ENCODE measurements at regions not wholly inside any gene's neighbourhood (a gene's known extent, or its start where the extent isn't known, plus 50 kb on each side); places are given as distances from the start of the nearest gene placed in this dataset.

DNA sequence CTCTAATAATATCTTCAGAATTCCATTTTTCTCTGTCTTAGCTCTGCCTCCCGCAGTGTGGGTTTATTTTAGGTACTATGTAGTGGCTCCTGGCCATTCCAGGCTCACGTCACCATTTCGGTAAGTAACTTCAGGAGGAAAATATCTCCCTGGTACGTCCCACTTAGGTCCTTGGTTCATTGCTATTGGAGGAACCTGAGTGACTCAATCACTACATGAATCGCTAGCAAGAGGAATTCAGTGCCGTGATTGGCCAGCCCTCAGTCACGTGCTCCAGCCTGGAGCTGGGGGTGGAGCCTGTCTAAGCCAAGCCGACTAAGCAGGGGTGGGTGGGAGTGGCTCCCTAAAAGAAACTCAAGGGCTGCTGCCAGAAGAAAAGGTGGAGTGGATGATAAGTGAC, 67.3 kb upstream of the E2F3 start:
- POLR2A ChIA-PET (ENCODE audit: unreplicated experiment) = interaction anchor here (0.5 kb wide), 1 partner anchor 70 kb away, joined by 8 read pairs; no protein-coding TSS in a partner anchor
- H3K9me3 ChIP-seq (ENCODE audit: insufficient read depth, low read depth) = no peaks in the 10 kb centered on the region
- peak in 1 of 2 experiments; percentile 19 for DNase-seq

DNA sequence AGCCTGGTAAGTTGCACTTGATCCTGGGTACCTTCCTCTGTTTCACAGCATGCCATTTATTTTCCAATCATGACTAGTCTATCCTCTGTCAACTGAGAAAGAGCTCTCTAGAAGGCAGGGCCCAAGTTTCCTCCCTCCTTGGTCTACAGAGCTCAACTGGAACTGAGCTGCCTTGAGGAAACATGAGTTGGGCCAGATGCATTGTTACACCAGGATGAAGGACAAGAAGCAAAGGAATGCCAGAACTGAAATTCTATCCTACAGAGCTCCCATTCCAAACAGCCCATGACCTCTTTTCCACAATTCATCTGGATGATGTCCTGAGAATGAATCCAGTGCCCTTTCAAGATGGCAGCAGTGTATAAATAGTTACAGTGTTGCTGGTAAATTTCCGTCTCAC, 66.7 kb upstream of the E2F3 start:
- BruUV-seq (replicated peaks) = no TSS peak
- Histone ChIP-seq H3K4me1 (replicated peaks; ENCODE audit: insufficient read depth) (no peaks in the 10 kb centered on the region), H3K79me2 (ENCODE audit: low read depth) (no peaks in the 10 kb centered on the region), H3K27me3 (ENCODE audit: insufficient read depth, low read depth) (peaks cover 9% of the 10 kb centered on the region; the same call in 1 of the 2 replicates), H4K20me1 (ENCODE audit: insufficient read depth) (no peaks in the 10 kb centered on the region), H3K9me2 (ENCODE audit: insufficient read depth) (no peaks in the 10 kb centered on the region), H3K9me3 (ENCODE audit: insufficient read depth, low read depth) (no peaks in the 10 kb centered on the region), H3K4me3 (no peak overlapping the region), H3F3A (ENCODE audit: insufficient read depth, low read depth) (no peaks in the 10 kb centered on the region), H3K4me2 (no peak overlapping the region), H3K27ac (no peak overlapping the region), H3K36me3 (ENCODE audit: low read depth) (no peaks in the 10 kb centered on the region), H2AFZ (no peak overlapping the region)
- TF ChIP-seq, protein P1, sequence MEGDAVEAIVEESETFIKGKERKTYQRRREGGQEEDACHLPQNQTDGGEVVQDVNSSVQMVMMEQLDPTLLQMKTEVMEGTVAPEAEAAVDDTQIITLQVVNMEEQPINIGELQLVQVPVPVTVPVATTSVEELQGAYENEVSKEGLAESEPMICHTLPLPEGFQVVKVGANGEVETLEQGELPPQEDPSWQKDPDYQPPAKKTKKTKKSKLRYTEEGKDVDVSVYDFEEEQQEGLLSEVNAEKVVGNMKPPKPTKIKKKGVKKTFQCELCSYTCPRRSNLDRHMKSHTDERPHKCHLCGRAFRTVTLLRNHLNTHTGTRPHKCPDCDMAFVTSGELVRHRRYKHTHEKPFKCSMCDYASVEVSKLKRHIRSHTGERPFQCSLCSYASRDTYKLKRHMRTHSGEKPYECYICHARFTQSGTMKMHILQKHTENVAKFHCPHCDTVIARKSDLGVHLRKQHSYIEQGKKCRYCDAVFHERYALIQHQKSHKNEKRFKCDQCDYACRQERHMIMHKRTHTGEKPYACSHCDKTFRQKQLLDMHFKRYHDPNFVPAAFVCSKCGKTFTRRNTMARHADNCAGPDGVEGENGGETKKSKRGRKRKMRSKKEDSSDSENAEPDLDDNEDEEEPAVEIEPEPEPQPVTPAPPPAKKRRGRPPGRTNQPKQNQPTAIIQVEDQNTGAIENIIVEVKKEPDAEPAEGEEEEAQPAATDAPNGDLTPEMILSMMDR (conservative IDR thresholded peaks at IDR 0.05) = no peak
- no peak for TF ChIP-seq EZH2 (IDR thresholded peaks at IDR 0.05; ENCODE audit: low read depth)
- ChIA-PET CTCF (no interaction called here), POLR2A (ENCODE audit: unreplicated experiment) (interaction anchor here (0.5 kb wide), 1 partner anchor 70 kb away, joined by 8 read pairs; no protein-coding TSS in a partner anchor)
- no peak for DNase-seq
- intact Hi-C loops (cut with micrococcal nuclease; ENCODE audit: unreplicated experiment) = no loop called here

More for the DNA sequence above, 67.3 kb upstream of the E2F3 start:
- Histone ChIP-seq H3K36me3 (ENCODE audit: low read depth) (no peaks in the 10 kb centered on the region), H3K4me3 (no peak overlapping the region), H3K27ac (no peak overlapping the region), H3K4me1 (replicated peaks; ENCODE audit: insufficient read depth) (no peaks in the 10 kb centered on the region), H4K20me1 (ENCODE audit: insufficient read depth) (no peaks in the 10 kb centered on the region), H2AFZ (no peak overlapping the region), H3K27me3 (ENCODE audit: insufficient read depth, low read depth) (peaks cover 9% of the 10 kb centered on the region; the same call in 1 of the 2 replicates), H3F3A (ENCODE audit: insufficient read depth, low read depth) (no peaks in the 10 kb centered on the region), H3K9me2 (ENCODE audit: insufficient read depth) (no peaks in the 10 kb centered on the region), H3K4me2 (no peak overlapping the region), H3K79me2 (ENCODE audit: low read depth) (no peaks in the 10 kb centered on the region)
- TF ChIP-seq, protein P1 (conservative IDR thresholded peaks at IDR 0.05) = no peak
- no peak for TF ChIP-seq EZH2 (IDR thresholded peaks at IDR 0.05; ENCODE audit: low read depth)
- intact Hi-C loops (cut with micrococcal nuclease; ENCODE audit: unreplicated experiment) = no loop called here
- CTCF ChIA-PET = no interaction called here
- no TSS peak for BruUV-seq (replicated peaks)

DNA sequence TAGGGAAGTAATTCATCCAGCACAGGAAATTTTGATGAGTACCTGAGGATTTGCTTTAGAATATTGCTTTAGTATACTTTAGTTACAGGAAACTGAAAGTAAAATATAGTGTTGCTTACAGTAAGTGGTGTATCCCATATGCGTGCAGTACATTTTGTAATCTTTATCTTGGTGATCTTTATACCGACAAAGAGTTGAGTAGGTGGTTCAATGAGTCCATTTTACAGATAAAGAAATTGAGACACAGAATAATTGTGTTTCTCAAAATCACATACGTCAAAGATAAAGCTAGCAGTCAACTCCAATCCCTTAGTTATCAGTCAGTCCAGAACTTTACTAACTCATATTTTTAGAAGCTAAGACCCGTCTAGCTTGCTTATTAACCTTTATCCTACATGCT, 65.8 kb upstream of the E2F3 start:
- Histone ChIP-seq H3K9me2 (ENCODE audit: insufficient read depth) (no peaks in the 10 kb centered on the region), H3K9me3 (ENCODE audit: insufficient read depth, low read depth) (no peaks in the 10 kb centered on the region), H4K20me1 (ENCODE audit: insufficient read depth) (no peaks in the 10 kb centered on the region), H3K4me3 (no peak overlapping the region), H3K27ac (no peak overlapping the region), H3K4me2 (no peak overlapping the region), H3K4me1 (replicated peaks; ENCODE audit: insufficient read depth) (no peaks in the 10 kb centered on the region), H3K27me3 (ENCODE audit: insufficient read depth, low read depth) (peaks cover 9% of the 10 kb centered on the region; the same call in 1 of the 2 replicates), H3K79me2 (ENCODE audit: low read depth) (no peaks in the 10 kb centered on the region), H3F3A (ENCODE audit: insufficient read depth, low read depth) (no peaks in the 10 kb centered on the region), H2AFZ (no peak overlapping the region), H3K36me3 (ENCODE audit: low read depth) (no peaks in the 10 kb centered on the region)
- POLR2A ChIA-PET (ENCODE audit: unreplicated experiment) = interaction anchor here (0.6 kb wide), 1 partner anchor 177 kb away, joined by 7 read pairs; no protein-coding TSS in a partner anchor
- intact Hi-C loops (cut with micrococcal nuclease; ENCODE audit: unreplicated experiment) = no loop called here
- CTCF ChIA-PET = no interaction called here
- no TSS peak for BruUV-seq (replicated peaks)
- TF ChIP-seq, protein P1 (conservative IDR thresholded peaks at IDR 0.05) = no peak
- no peak for TF ChIP-seq EZH2 (IDR thresholded peaks at IDR 0.05; ENCODE audit: low read depth)
- no peak for DNase-seq
